ENCODE measurements at regions not wholly inside any gene's neighbourhood (a gene's known extent, or its start where the extent isn't known, plus 50 kb on each side); places are given as distances from the start of the nearest gene placed in this dataset.

GRCh38 chr4:182188622-182189021, 54.6 kb upstream of the TENM3 start:
- no peak for TF ChIP-seq POLR2AphosphoS5 (IDR thresholded peaks at IDR 0.05)
- TF ChIP-seq CTCF (IDR thresholded peaks at IDR 0.05) = no peak

Measured in esophagus muscularis mucosa (tissue), 3 donors.